ENCODE measurements at regions not wholly inside any gene's neighbourhood (a gene's known extent, or its start where the extent isn't known, plus 50 kb on each side); places are given as distances from the start of the nearest gene placed in this dataset.

DNA sequence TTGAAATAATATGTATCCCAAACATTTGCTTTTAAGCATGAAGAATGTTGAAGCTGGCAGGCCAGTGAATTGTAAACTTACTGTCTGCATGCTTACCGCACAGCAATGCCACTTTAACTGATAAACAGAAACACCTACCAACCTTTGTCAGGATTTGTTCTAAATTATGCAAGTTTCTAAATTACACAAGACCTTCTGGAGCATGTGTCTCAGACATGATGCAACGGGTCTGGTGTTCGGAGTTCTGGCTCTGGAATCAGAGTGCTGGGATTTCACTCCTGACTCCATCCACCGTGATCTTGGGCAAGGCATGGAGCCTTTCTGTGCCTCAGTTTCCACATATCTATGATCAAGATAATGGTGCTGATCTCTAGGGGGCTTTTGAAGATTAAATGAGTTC is 111.2 kb downstream of the CCT6B start:
- Histone ChIP-seq H3K27ac (ENCODE audit: insufficient read depth, low read length) (no peak overlapping the region), H3K79me2 (ENCODE audit: control insufficient read depth, insufficient read depth, low read length) (no peaks in the 10 kb centered on the region), H3K9me3 (ENCODE audit: control insufficient read depth, insufficient read depth, low read depth, low read length) (no peaks in the 10 kb centered on the region), H3K27me3 (ENCODE audit: control insufficient read depth, insufficient read depth, low read length) (no peaks in the 10 kb centered on the region), H3K4me3 (replicated peaks in 1 of 4; ENCODE audit: control extremely low read depth in 1 of 4, insufficient read depth in 1 of 4, low read depth in 3 of 4, low read length in 4 of 4) (no peak overlapping the region), H3K36me3 (ENCODE audit: control insufficient read depth, insufficient read depth, low read length) (no peaks in the 10 kb centered on the region), H2AFZ (ENCODE audit: low read length) (no peak overlapping the region), H3K4me2 (ENCODE audit: extremely low read depth, insufficient read depth, low read length) (no peak overlapping the region), H3K9ac (ENCODE audit: insufficient read depth, low read length) (no peak overlapping the region), H3K4me1 (ENCODE audit: control insufficient read depth, extremely low read depth, insufficient read depth, low read length) (no peaks in the 10 kb centered on the region), H4K20me1 (ENCODE audit: control insufficient read depth, extremely low read depth, insufficient read depth, low read length) (no peaks in the 10 kb centered on the region)
- TF ChIP-seq, protein P1, sequence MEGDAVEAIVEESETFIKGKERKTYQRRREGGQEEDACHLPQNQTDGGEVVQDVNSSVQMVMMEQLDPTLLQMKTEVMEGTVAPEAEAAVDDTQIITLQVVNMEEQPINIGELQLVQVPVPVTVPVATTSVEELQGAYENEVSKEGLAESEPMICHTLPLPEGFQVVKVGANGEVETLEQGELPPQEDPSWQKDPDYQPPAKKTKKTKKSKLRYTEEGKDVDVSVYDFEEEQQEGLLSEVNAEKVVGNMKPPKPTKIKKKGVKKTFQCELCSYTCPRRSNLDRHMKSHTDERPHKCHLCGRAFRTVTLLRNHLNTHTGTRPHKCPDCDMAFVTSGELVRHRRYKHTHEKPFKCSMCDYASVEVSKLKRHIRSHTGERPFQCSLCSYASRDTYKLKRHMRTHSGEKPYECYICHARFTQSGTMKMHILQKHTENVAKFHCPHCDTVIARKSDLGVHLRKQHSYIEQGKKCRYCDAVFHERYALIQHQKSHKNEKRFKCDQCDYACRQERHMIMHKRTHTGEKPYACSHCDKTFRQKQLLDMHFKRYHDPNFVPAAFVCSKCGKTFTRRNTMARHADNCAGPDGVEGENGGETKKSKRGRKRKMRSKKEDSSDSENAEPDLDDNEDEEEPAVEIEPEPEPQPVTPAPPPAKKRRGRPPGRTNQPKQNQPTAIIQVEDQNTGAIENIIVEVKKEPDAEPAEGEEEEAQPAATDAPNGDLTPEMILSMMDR (conservative IDR thresholded peaks at IDR 0.05 in 1 of 2, IDR thresholded peaks at IDR 0.05 in 1 of 2; ENCODE audit: low read depth in 1 of 2, low read length in 2 of 2): no peak
- no peak for TF ChIP-seq EZH2 (IDR thresholded peaks at IDR 0.05; ENCODE audit: low read length, missing control alignments)
- no peak for DNase-seq (ENCODE audit: low read depth in 2 of 2)

- Histone ChIP-seq H3K9me3 (ENCODE audit: control insufficient read depth, insufficient read depth, low read depth, low read length) (no peaks in the 10 kb centered on the region), H4K20me1 (ENCODE audit: control insufficient read depth, extremely low read depth, insufficient read depth, low read length) (no peaks in the 10 kb centered on the region), H3K79me2 (ENCODE audit: control insufficient read depth, insufficient read depth, low read length) (no peaks in the 10 kb centered on the region), H3K9ac (ENCODE audit: insufficient read depth, low read length) (no peak overlapping the region), H3K4me3 (replicated peaks in 1 of 4; ENCODE audit: control extremely low read depth in 1 of 4, insufficient read depth in 1 of 4, low read depth in 3 of 4, low read length in 4 of 4) (no peak overlapping the region), H3K36me3 (ENCODE audit: control insufficient read depth, insufficient read depth, low read length) (no peaks in the 10 kb centered on the region), H2AFZ (ENCODE audit: low read length) (no peak overlapping the region), H3K27ac (ENCODE audit: insufficient read depth, low read length) (no peak overlapping the region), H3K4me2 (ENCODE audit: extremely low read depth, insufficient read depth, low read length) (no peak overlapping the region), H3K4me1 (ENCODE audit: control insufficient read depth, extremely low read depth, insufficient read depth, low read length) (no peaks in the 10 kb centered on the region), H3K27me3 (ENCODE audit: control insufficient read depth, insufficient read depth, low read length) (no peaks in the 10 kb centered on the region)
- no peak for TF ChIP-seq EZH2 (IDR thresholded peaks at IDR 0.05; ENCODE audit: low read length, missing control alignments)
- TF ChIP-seq, protein P1 (conservative IDR thresholded peaks at IDR 0.05 in 1 of 2, IDR thresholded peaks at IDR 0.05 in 1 of 2; ENCODE audit: low read depth in 1 of 2, low read length in 2 of 2): no peak
- DNase-seq (ENCODE audit: low read depth in 2 of 2): no peak
Observed at GRCh38 chr17:34847938-34848337, 113.3 kb downstream of the CCT6B start.

GRCh38 chr17:34845296-34845695 is 116.0 kb downstream of the CCT6B start:
- DNase-seq (ENCODE audit: low read depth in 2 of 2): no peak
- no peak for TF ChIP-seq EZH2 (IDR thresholded peaks at IDR 0.05; ENCODE audit: low read length, missing control alignments)
- TF ChIP-seq, protein P1 (conservative IDR thresholded peaks at IDR 0.05 in 1 of 2, IDR thresholded peaks at IDR 0.05 in 1 of 2; ENCODE audit: low read depth in 1 of 2, low read length in 2 of 2): no peak
- Histone ChIP-seq H3K36me3 (ENCODE audit: control insufficient read depth, insufficient read depth, low read length) (no peaks in the 10 kb centered on the region), H3K4me3 (replicated peaks in 1 of 4; ENCODE audit: control extremely low read depth in 1 of 4, insufficient read depth in 1 of 4, low read depth in 3 of 4, low read length in 4 of 4) (no peak overlapping the region), H2AFZ (ENCODE audit: low read length) (no peak overlapping the region), H3K27ac (ENCODE audit: insufficient read depth, low read length) (no peak overlapping the region), H3K9me3 (ENCODE audit: control insufficient read depth, insufficient read depth, low read depth, low read length) (no peaks in the 10 kb centered on the region), H3K9ac (ENCODE audit: insufficient read depth, low read length) (no peak overlapping the region), H3K27me3 (ENCODE audit: control insufficient read depth, insufficient read depth, low read length) (no peaks in the 10 kb centered on the region), H3K79me2 (ENCODE audit: control insufficient read depth, insufficient read depth, low read length) (no peaks in the 10 kb centered on the region), H3K4me2 (ENCODE audit: extremely low read depth, insufficient read depth, low read length) (no peak overlapping the region), H4K20me1 (ENCODE audit: control insufficient read depth, extremely low read depth, insufficient read depth, low read length) (no peaks in the 10 kb centered on the region), H3K4me1 (ENCODE audit: control insufficient read depth, extremely low read depth, insufficient read depth, low read length) (no peaks in the 10 kb centered on the region)

Measured in fibroblast of lung (primary cell).